A549 (cell line): ENCODE measurements at regions not wholly inside any gene's neighbourhood (a gene's known extent, or its start where the extent isn't known, plus 50 kb on each side); places are given as distances from the start of the nearest gene placed in this dataset.

Source experiments
- ATAC-seq, 2 experiments: fragments of 200-7000 bp in 1 of 2; fragments of >200 bp in 1 of 2; cut with Nextera tagmentation in 1 of 2; cut with Tn5 transposase in 1 of 2; 3 replicates each; pipeline versions ENCODE4 v1.8.0 to v1.9.1; 2018 to 2020; ENCODE audit warnings: mild to moderate bottlenecking in 1 of 2, moderate library complexity in 1 of 2
- CTCF ChIA-PET: fragments of 300-600 bp; sonication (Branson Sonifier 250); formaldehyde crosslinking; extraction: SDS; loops from one replicate; lab custom pipeline; 2021; ENCODE audit warnings: antibody characterized with exemption, inconsistent platforms; lab: Yijun Ruan, JAX
- POLR2A ChIA-PET: fragments of 350-600 bp; formaldehyde crosslinking; extraction: SDS; loops from one replicate; lab custom pipeline; 2021; ENCODE audit warnings: antibody characterized with exemption, inconsistent platforms; lab: Yijun Ruan, JAX
- DNase-seq, 2 experiments: peaks; one replicate each; pipeline versions ENCODE4 v3.0.0 to v3.0.0-alpha.2; 2011 to 2016; ENCODE audit warnings: low read depth in 1 of 2, low spot score in 1 of 2
- FAIRE-seq: peaks from 2 replicates; lab custom pipeline; 2011; peaks lifted over from hg19 to GRCh38; lab: Jason Lieb, UNC
- H3K27ac ChIP-seq, 2 experiments: fragments of >200 bp; sonication (Bioruptor Twin); formaldehyde crosslinking; 3 replicates each; pipeline ENCODE4 v1.5.1; 2016 to 2017
- H3K4me1 ChIP-seq: fragments of >200 bp; sonication (Bioruptor Twin); formaldehyde crosslinking; 3 replicates; pipeline ENCODE4 v1.6.1; 2016
- H3K4me2 ChIP-seq: fragments of >200 bp; sonication (Bioruptor Twin); formaldehyde crosslinking; 3 replicates; pipeline ENCODE4 v1.6.1; 2016
- H3K4me3 ChIP-seq: fragments of >200 bp; sonication (Bioruptor Twin); formaldehyde crosslinking; 3 replicates; pipeline ENCODE4 v1.5.1; 2016
- H3K9me3 ChIP-seq: fragments of >200 bp; sonication (Bioruptor Twin); formaldehyde crosslinking; 3 replicates; pipeline ENCODE4 v1.6.1; 2016
- CBX8 ChIP-seq: fragments of 200-600 bp; sonication (generic); IDR thresholded peaks from 2 replicates; pipeline ENCODE4 v1.6.1; 2016
- CHD2 ChIP-seq: fragments of 150-350 bp; IDR thresholded peaks from 2 replicates; pipeline ENCODE4 v1.6.1; 2014; ENCODE audit warnings: low read length; ENCODE audit not compliant: partially characterized antibody
- CHD4 ChIP-seq: fragments of 200-600 bp; sonication (generic); IDR thresholded peaks from 2 replicates; pipeline ENCODE4 v1.6.1; 2016; ENCODE audit warnings: antibody characterized with exemption, mild to moderate bottlenecking, borderline replicate concordance
- EHF ChIP-seq: fragments of 250-450 bp; sonication (Bioruptor Pico); IDR thresholded peaks from 2 replicates; pipeline ENCODE4 v1.5.0; 2020; ENCODE audit warnings: mild to moderate bottlenecking
- FOSL2 ChIP-seq, 2 experiments: fragments of 450-650 bp in 1 of 2; fragments of >200 bp in 1 of 2; sonication (Bioruptor Twin) in 1 of 2; formaldehyde crosslinking; IDR thresholded peaks; 2 replicates each; pipeline versions ENCODE4 v1.5.0 to v1.6.1; 2016 to 2020; ENCODE audit warnings: mild to moderate bottlenecking in 1 of 2, moderate library complexity in 1 of 2
- FOXS1 ChIP-seq: fragments of 250-450 bp; sonication (Bioruptor Pico); IDR thresholded peaks from 2 replicates; pipeline ENCODE4 v1.5.0; 2020; ENCODE audit warnings: mild to moderate bottlenecking, moderate library complexity
- HMGXB4 ChIP-seq: fragments of 250-450 bp; sonication (Bioruptor Pico); IDR thresholded peaks from 2 replicates; pipeline ENCODE4 v1.5.0; 2021; ENCODE audit warnings: mild to moderate bottlenecking, moderate library complexity, borderline replicate concordance
- HOXB13 ChIP-seq: fragments of 250-450 bp; sonication (Bioruptor Pico); IDR thresholded peaks from 2 replicates; pipeline ENCODE4 v1.5.0; 2020; ENCODE audit warnings: low read depth, mild to moderate bottlenecking, moderate library complexity
- KDM1A ChIP-seq: fragments of 200-600 bp; sonication (generic); IDR thresholded peaks from 2 replicates; pipeline ENCODE4 v1.6.1; 2016; ENCODE audit warnings: low read depth, mild to moderate bottlenecking
- KDM5A ChIP-seq: fragments of 200-600 bp; sonication (generic); IDR thresholded peaks from 2 replicates; pipeline ENCODE4 v1.6.1; 2016; ENCODE audit warnings: antibody characterized with exemption, mild to moderate bottlenecking
- MAFK ChIP-seq: fragments of 450-650 bp; IDR thresholded peaks from 2 replicates; pipeline ENCODE4 v1.6.1; 2014; ENCODE audit not compliant: partially characterized antibody
- MAX ChIP-seq: IDR thresholded peaks from 2 replicates; pipeline ENCODE4 v1.6.1; 2012
- MYC ChIP-seq: IDR thresholded peaks from 2 replicates; pipeline ENCODE4 v1.6.1; 2012; ENCODE audit warnings: mild to moderate bottlenecking, inconsistent platforms, low read length, improper control_type of control experiment, borderline replicate concordance
- NPAS2 ChIP-seq: fragments of 250-450 bp; sonication (Bioruptor Pico); IDR thresholded peaks from 2 replicates; pipeline ENCODE4 v1.8.0; 2022; ENCODE audit warnings: mild to moderate bottlenecking, moderate library complexity, borderline replicate concordance
- POLR2A ChIP-seq: IDR thresholded peaks from 2 replicates; pipeline ENCODE4 v1.6.1; 2012; ENCODE audit warnings: mild to moderate bottlenecking, low read length
- POLR2AphosphoS2 ChIP-seq: conservative IDR thresholded peaks from 2 replicates; pipeline ENCODE4 v1.6.1; 2012; ENCODE audit warnings: low read length, improper control_type of control experiment, inconsistent platforms
- RFX5 ChIP-seq: fragments of 450-650 bp; IDR thresholded peaks from 2 replicates; pipeline ENCODE4 v1.7.1; 2014; ENCODE audit warnings: antibody characterized with exemption, mild to moderate bottlenecking, moderate library complexity
- SREBF2 ChIP-seq: fragments of 450-650 bp; IDR thresholded peaks from 2 replicates; pipeline ENCODE4 v1.6.1; 2014; ENCODE audit warnings: mild to moderate bottlenecking, moderate library complexity
- USF2 ChIP-seq: fragments of 450-650 bp; IDR thresholded peaks from 2 replicates; pipeline ENCODE4 v1.6.1; 2014; ENCODE audit warnings: antibody characterized with exemption
- ZC3H11A ChIP-seq: fragments of 450-650 bp; IDR thresholded peaks from 2 replicates; pipeline ENCODE4 v1.6.1; 2014; ENCODE audit warnings: antibody characterized with exemption, mild to moderate bottlenecking
- WGBS: methylation state at CpG from one replicate; pipeline ENCODE4 v1.1.6; 2017; ENCODE audit errors: missing lambda C conversion rate; 5-methylcytosine and 5-hydroxymethylcytosine counted together
- TF ChIP-seq, protein P1 (sequence below): fragments of 200-600 bp; sonication (generic); IDR thresholded peaks from 2 replicates; pipeline ENCODE4 v1.6.1; 2016; ENCODE audit warnings: antibody characterized with exemption, mild to moderate bottlenecking, moderate library complexity
- TF ChIP-seq, protein P2 (sequence below): fragments of 150-350 bp; IDR thresholded peaks from 2 replicates; pipeline ENCODE4 v1.6.1; 2014; ENCODE audit warnings: low read depth, mild to moderate bottlenecking, low read length

GRCh38 chr14:62303437-62303836 is 541.2 kb downstream of the SNAPC1 start (continued):
- TF ChIP-seq, protein P1, sequence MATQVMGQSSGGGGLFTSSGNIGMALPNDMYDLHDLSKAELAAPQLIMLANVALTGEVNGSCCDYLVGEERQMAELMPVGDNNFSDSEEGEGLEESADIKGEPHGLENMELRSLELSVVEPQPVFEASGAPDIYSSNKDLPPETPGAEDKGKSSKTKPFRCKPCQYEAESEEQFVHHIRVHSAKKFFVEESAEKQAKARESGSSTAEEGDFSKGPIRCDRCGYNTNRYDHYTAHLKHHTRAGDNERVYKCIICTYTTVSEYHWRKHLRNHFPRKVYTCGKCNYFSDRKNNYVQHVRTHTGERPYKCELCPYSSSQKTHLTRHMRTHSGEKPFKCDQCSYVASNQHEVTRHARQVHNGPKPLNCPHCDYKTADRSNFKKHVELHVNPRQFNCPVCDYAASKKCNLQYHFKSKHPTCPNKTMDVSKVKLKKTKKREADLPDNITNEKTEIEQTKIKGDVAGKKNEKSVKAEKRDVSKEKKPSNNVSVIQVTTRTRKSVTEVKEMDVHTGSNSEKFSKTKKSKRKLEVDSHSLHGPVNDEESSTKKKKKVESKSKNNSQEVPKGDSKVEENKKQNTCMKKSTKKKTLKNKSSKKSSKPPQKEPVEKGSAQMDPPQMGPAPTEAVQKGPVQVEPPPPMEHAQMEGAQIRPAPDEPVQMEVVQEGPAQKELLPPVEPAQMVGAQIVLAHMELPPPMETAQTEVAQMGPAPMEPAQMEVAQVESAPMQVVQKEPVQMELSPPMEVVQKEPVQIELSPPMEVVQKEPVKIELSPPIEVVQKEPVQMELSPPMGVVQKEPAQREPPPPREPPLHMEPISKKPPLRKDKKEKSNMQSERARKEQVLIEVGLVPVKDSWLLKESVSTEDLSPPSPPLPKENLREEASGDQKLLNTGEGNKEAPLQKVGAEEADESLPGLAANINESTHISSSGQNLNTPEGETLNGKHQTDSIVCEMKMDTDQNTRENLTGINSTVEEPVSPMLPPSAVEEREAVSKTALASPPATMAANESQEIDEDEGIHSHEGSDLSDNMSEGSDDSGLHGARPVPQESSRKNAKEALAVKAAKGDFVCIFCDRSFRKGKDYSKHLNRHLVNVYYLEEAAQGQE = no peak
- TF ChIP-seq, all 56 proteins: peak for 0

DNA sequence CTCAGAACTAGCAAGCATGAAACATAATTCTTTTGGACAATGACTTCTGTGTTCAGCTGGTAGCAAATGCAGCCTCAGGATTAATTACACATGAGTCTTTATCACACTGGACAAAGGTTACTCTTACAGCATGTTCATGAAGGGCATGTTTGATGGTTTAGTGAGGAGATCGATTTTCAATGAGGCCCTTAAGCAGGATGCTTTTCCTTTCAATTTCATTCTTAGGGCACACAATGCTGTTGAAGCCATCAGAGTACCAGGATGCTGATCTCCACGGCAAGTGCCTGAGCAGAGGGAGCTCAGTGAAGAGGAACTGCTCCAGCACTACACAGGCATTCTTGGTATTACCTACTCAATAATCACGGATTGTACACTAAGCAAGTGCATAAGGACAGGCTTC is 542.0 kb downstream of the SNAPC1 start:
- FAIRE-seq (no peak), DNase-seq (no peak), ATAC-seq (no peak)
- CTCF ChIA-PET = interaction anchor here (1.0 kb wide), 1 partner anchor 12 kb away, joined by 3 read pairs; no protein-coding TSS in a partner anchor
- Histone ChIP-seq H3K27ac (no peak overlapping the region), H3K9me3 (no peaks in the 10 kb centered on the region), H3K4me3 (no peak overlapping the region), H3K4me1 (no peaks in the 10 kb centered on the region), H3K4me2 (no peak overlapping the region)
- 0% methylated on average over 3 of the region's 3 CpGs for WGBS
- no peak for TF ChIP-seq NPAS2
- TF ChIP-seq KDM1A = no peak
- no peak for TF ChIP-seq ZC3H11A
- no peak for TF ChIP-seq KDM5A
- TF ChIP-seq CBX8 = no peak
- no peak for TF ChIP-seq SREBF2
- no peak for TF ChIP-seq CHD4
- POLR2A ChIA-PET = no interaction called here

GRCh38 chr14:62307844-62308243 is 545.6 kb downstream of the SNAPC1 start:
- ChIA-PET CTCF (no interaction called here), POLR2A (no interaction called here)
- Histone ChIP-seq H3K9me3 (no peaks in the 10 kb centered on the region), H3K4me2 (no peak overlapping the region), H3K4me3 (no peak overlapping the region), H3K4me1 (no peaks in the 10 kb centered on the region), H3K27ac (no peak overlapping the region)
- TF ChIP-seq, protein P2, sequence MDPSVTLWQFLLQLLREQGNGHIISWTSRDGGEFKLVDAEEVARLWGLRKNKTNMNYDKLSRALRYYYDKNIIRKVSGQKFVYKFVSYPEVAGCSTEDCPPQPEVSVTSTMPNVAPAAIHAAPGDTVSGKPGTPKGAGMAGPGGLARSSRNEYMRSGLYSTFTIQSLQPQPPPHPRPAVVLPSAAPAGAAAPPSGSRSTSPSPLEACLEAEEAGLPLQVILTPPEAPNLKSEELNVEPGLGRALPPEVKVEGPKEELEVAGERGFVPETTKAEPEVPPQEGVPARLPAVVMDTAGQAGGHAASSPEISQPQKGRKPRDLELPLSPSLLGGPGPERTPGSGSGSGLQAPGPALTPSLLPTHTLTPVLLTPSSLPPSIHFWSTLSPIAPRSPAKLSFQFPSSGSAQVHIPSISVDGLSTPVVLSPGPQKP = no peak
- TF ChIP-seq HMGXB4 (CRISPR knock-in tag) (no peak), MYC (no peak), FOSL2 (IDR thresholded peaks at IDR 0.05) (no peak), FOSL2 (CRISPR knock-in tag; IDR thresholded peaks at IDR 0.05) (no peak)
- ATAC-seq (no peak), DNase-seq (no peak), FAIRE-seq (no peak)
- 40% methylated on average over 3 of the region's 3 CpGs for WGBS

- DNase-seq = no peak
- Histone ChIP-seq H3K9me3 (no peaks in the 10 kb centered on the region), H3K4me2 (no peak overlapping the region), H3K4me3 (no peak overlapping the region), H3K27ac (no peak overlapping the region), H3K4me1 (no peaks in the 10 kb centered on the region)
- ChIA-PET CTCF (no interaction called here), POLR2A (no interaction called here)
- ATAC-seq = no peak
- WGBS = 16% methylated on average over 3 of the region's 3 CpGs
- no peak for FAIRE-seq
- TF ChIP-seq USF2 (no peak), EHF (CRISPR knock-in tag) (no peak), MAFK (no peak), POLR2AphosphoS2 (no peak), HOXB13 (CRISPR knock-in tag) (no peak), CHD2 (no peak), MAX (no peak), RFX5 (no peak), FOXS1 (CRISPR knock-in tag) (no peak), POLR2A (no peak), CHD4 (no peak)
- TF ChIP-seq, protein P1 = no peak
These were observed 546.1 kb downstream of the SNAPC1 start for GRCh38 chr14:62308316-62308715.
